ENCODE measurements at regions not wholly inside any gene's neighbourhood (a gene's known extent, or its start where the extent isn't known, plus 50 kb on each side); places are given as distances from the start of the nearest gene placed in this dataset.

- Histone ChIP-seq H2AFZ (ENCODE audit: low read depth, low read length) (no peak overlapping the region), H3K27me3 (ENCODE audit: insufficient read depth, low read depth, low read length) (no peaks in the 10 kb centered on the region), H3K4me3 (ENCODE audit: low read length) (no peak overlapping the region), H4K20me1 (ENCODE audit: insufficient read depth) (no peaks in the 10 kb centered on the region), H3K9me2 (ENCODE audit: insufficient read depth, low read length) (no peaks in the 10 kb centered on the region), H3K9me3 (ENCODE audit: low read length) (peaks cover 3% of the 10 kb centered on the region), H3K9ac (ENCODE audit: low read length) (no peak overlapping the region), H3K36me3 (ENCODE audit: insufficient read depth, low read length) (no peaks in the 10 kb centered on the region), H3F3A (ENCODE audit: insufficient read depth, low read length, poor library complexity, severe bottlenecking) (no peaks in the 10 kb centered on the region), H3K27ac (ENCODE audit: low read length) (no peak overlapping the region), H3K4me2 (ENCODE audit: low read length) (no peak overlapping the region), H3K79me2 (replicated peaks; ENCODE audit: insufficient read depth, low read length) (no peaks in the 10 kb centered on the region)
- TF ChIP-seq REST (IDR thresholded peaks at IDR 0.05; ENCODE audit: borderline replicate concordance) = no peak
- no peak for TF ChIP-seq EZH2 (IDR thresholded peaks at IDR 0.05; ENCODE audit: borderline replicate concordance, insufficient read depth, low read length, poor library complexity, severe bottlenecking)
- TF ChIP-seq POLR2AphosphoS5 (IDR thresholded peaks at IDR 0.05) = no peak
- TF ChIP-seq RAD21 (conservative IDR thresholded peaks at IDR 0.05) = no peak
- TF ChIP-seq SMC3 (conservative IDR thresholded peaks at IDR 0.05; ENCODE audit: poor library complexity) = no peak
- no peak for TF ChIP-seq TAF1 (IDR thresholded peaks at IDR 0.05; ENCODE audit: low read depth)
- no peak for TF ChIP-seq EP300 (conservative IDR thresholded peaks at IDR 0.05; ENCODE audit: poor library complexity, severe bottlenecking)
- TF ChIP-seq CTCF (IDR thresholded peaks at IDR 0.05; ENCODE audit: poor library complexity, severe bottlenecking) = no peak
- TF ChIP-seq MXI1 (conservative IDR thresholded peaks at IDR 0.05; ENCODE audit: poor library complexity, severe bottlenecking) = no peak
These were observed 127.2 kb downstream of the CD164 start for GRCh38 chr6:109255087-109255486.

- Histone ChIP-seq H4K20me1 (ENCODE audit: insufficient read depth) (no peaks in the 10 kb centered on the region), H3K79me2 (replicated peaks; ENCODE audit: insufficient read depth, low read length) (no peaks in the 10 kb centered on the region), H3K9me2 (ENCODE audit: insufficient read depth, low read length) (no peaks in the 10 kb centered on the region), H3K4me3 (ENCODE audit: low read length) (no peak overlapping the region), H3K9me3 (ENCODE audit: low read length) (peaks cover 3% of the 10 kb centered on the region), H3K36me3 (ENCODE audit: insufficient read depth, low read length) (no peaks in the 10 kb centered on the region), H3K27me3 (ENCODE audit: insufficient read depth, low read depth, low read length) (no peaks in the 10 kb centered on the region), H3K4me2 (ENCODE audit: low read length) (no peak overlapping the region), H3K9ac (ENCODE audit: low read length) (no peak overlapping the region), H2AFZ (ENCODE audit: low read depth, low read length) (no peak overlapping the region), H3K27ac (ENCODE audit: low read length) (no peak overlapping the region), H3F3A (ENCODE audit: insufficient read depth, low read length, poor library complexity, severe bottlenecking) (no peaks in the 10 kb centered on the region)
- TF ChIP-seq REST (IDR thresholded peaks at IDR 0.05; ENCODE audit: borderline replicate concordance) (no peak), SMC3 (conservative IDR thresholded peaks at IDR 0.05; ENCODE audit: poor library complexity) (no peak), CTCF (IDR thresholded peaks at IDR 0.05; ENCODE audit: poor library complexity, severe bottlenecking) (no peak), POLR2AphosphoS5 (IDR thresholded peaks at IDR 0.05) (no peak)
These were observed 128.9 kb downstream of the CD164 start for GRCh38 chr6:109253366-109253765.

Measured in neural cell (in vitro differentiated cells).